Panc1 (cell line): ENCODE measurements at regions not wholly inside any gene's neighbourhood (a gene's known extent, or its start where the extent isn't known, plus 50 kb on each side); places are given as distances from the start of the nearest gene placed in this dataset.

Source experiments
- ATAC-seq: fragments of 200-7000 bp; cut with Tn5 transposase; 2 replicates; pipeline ENCODE4 v1.9.1; 2020; ENCODE audit warnings: mild to moderate bottlenecking, moderate library complexity
- BruUV-seq: library from RNA; stranded (reverse); fragments of 400-500 nt; replicated peaks from 2 replicates; lab custom pipeline; 2021; lab: Mats Ljungman, UMichigan
- CTCF ChIA-PET: fragments of 300-600 bp; sonication (Branson Sonifier 250); formaldehyde crosslinking; loops from one replicate; lab custom pipeline; 2022; ENCODE audit warnings: antibody characterized with exemption; lab: Charles Lee
- POLR2A ChIA-PET: fragments of 300-600 bp; sonication (Branson Sonifier 250); formaldehyde crosslinking; loops from one replicate; lab custom pipeline; 2022; ENCODE audit warnings: antibody characterized with exemption; lab: Charles Lee
- DNase-seq: peaks from one replicate; pipeline ENCODE4 v3.0.0-alpha.2; 2010; ENCODE audit warnings: low read depth, low spot score
- H3K27ac ChIP-seq: 2 replicates; pipeline ENCODE4 v1.5.1; 2011; ENCODE audit warnings: mild to moderate bottlenecking, low read length, inconsistent platforms
- H3K27me3 ChIP-seq: fragments of 200-500 bp; sonication (Bioruptor generic); 2 replicates; pipeline ENCODE4 v1.6.0; 2014; ENCODE audit warnings: low read length, inconsistent platforms; ENCODE audit not compliant: control insufficient read depth, insufficient read depth
- H3K36me3 ChIP-seq: fragments of 200-500 bp; sonication (Bioruptor generic); 2 replicates; pipeline ENCODE4 v1.5.1; 2014; ENCODE audit warnings: inconsistent platforms, mild to moderate bottlenecking, low read length, moderate library complexity; ENCODE audit not compliant: control insufficient read depth, insufficient read depth
- H3K4me1 ChIP-seq: 2 replicates; pipeline ENCODE4 v1.5.1; 2011; ENCODE audit warnings: inconsistent platforms, mild to moderate bottlenecking, low read length, moderate library complexity; ENCODE audit not compliant: control insufficient read depth, insufficient read depth
- H3K4me3 ChIP-seq, 2 experiments: 2 replicates each; pipeline ENCODE4 v1.5.1; 2011 to 2012; ENCODE audit warnings: low read depth in 2 of 2, low read length in 2 of 2, mild to moderate bottlenecking in 2 of 2, inconsistent platforms in 1 of 2, moderate library complexity in 1 of 2
- H3K9me3 ChIP-seq: fragments of 200-500 bp; sonication (Bioruptor generic); 2 replicates; pipeline ENCODE4 v1.5.1; 2014; ENCODE audit warnings: low read depth, mild to moderate bottlenecking, inconsistent platforms, low read length, moderate library complexity; ENCODE audit not compliant: control insufficient read depth, insufficient read depth
- CTCF ChIP-seq: fragments of 450-650 bp; IDR thresholded peaks from 2 replicates; pipeline ENCODE4 v1.5.1; 2017; ENCODE audit warnings: mild to moderate bottlenecking
- POLR2AphosphoS5 ChIP-seq: IDR thresholded peaks from 2 replicates; pipeline ENCODE4 v1.6.1; 2012; ENCODE audit warnings: mild to moderate bottlenecking, low read depth, low read length, moderate library complexity
- REST ChIP-seq, 2 experiments: IDR thresholded peaks; 2 replicates each; pipeline ENCODE4 v1.6.1; 2011 to 2012; ENCODE audit warnings: low read depth in 2 of 2, control low read depth in 1 of 2, low read length in 1 of 2, mild to moderate bottlenecking in 1 of 2, moderate library complexity in 1 of 2; ENCODE audit not compliant: insufficient read depth in 1 of 2
- SIN3A ChIP-seq: IDR thresholded peaks from 2 replicates; pipeline ENCODE4 v1.6.1; 2012; ENCODE audit warnings: low read depth, mild to moderate bottlenecking, low read length, moderate library complexity, borderline replicate concordance; ENCODE audit not compliant: insufficient read depth
- TCF7L2 ChIP-seq: IDR thresholded peaks from 2 replicates; pipeline ENCODE4 v1.6.1; 2011; ENCODE audit warnings: mild to moderate bottlenecking, low read depth, low read length, inconsistent platforms
- in situ Hi-C: cut with HindIII; loops from 2 replicates; pipeline ENCODE4 v1.10.0; 2016; ENCODE audit warnings: low sequenced_read_pairs, low pct_unique_long_range_greater_than_20kb
- intact Hi-C: fragments of 100-400 bp; cut with micrococcal nuclease; formaldehyde crosslinking; loops from one replicate; pipeline ENCODE4 v1.10.0; 2022; ENCODE audit not compliant: unreplicated experiment

- Histone ChIP-seq H3K36me3 (no peaks in the 10 kb centered on the region; the same call in 1 of the 2 replicates), H3K27ac (no peak overlapping the region), H3K4me3 (no peak overlapping the region), H3K9me3 (no peaks in the 10 kb centered on the region), H3K4me1 (peaks cover 11% of the 10 kb centered on the region), H3K27me3 (no peaks in the 10 kb centered on the region)
- ATAC-seq: no peak
- CTCF ChIA-PET: no interaction called here
- POLR2A ChIA-PET: no interaction called here
- in situ Hi-C loops: no loop called here
- intact Hi-C loops: no loop called here
- DNase-seq: no peak
- BruUV-seq: no TSS peak
- no peak for TF ChIP-seq REST (IDR thresholded peaks at IDR 0.05; ENCODE audit: insufficient read depth in 1 of 2, low read depth in 2 of 2, low read length in 1 of 2)
- no peak for TF ChIP-seq SIN3A
- no peak for TF ChIP-seq TCF7L2
- TF ChIP-seq POLR2AphosphoS5: no peak
- no peak for TF ChIP-seq CTCF
Observed at GRCh38 chr15:96692826-96693225, 362.3 kb downstream of the NR2F2 start.

GRCh38 chr15:96693515-96693914, 363.0 kb downstream of the NR2F2 start:
- POLR2A ChIA-PET: no interaction called here
- intact Hi-C loops: no loop called here
- CTCF ChIA-PET: no interaction called here

More at GRCh38 chr15:96693515-96693914, 363.0 kb downstream of the NR2F2 start:
- ATAC-seq (peak; percentile 21; the same call in 1 of the 2 replicates), DNase-seq (no peak)
- TF ChIP-seq TCF7L2 (no peak), POLR2AphosphoS5 (no peak), CTCF (no peak), REST (IDR thresholded peaks at IDR 0.05; ENCODE audit: insufficient read depth in 1 of 2, low read depth in 2 of 2, low read length in 1 of 2) (no peak), SIN3A (no peak)
- H3K36me3 ChIP-seq: no peaks in the 10 kb centered on the region; the same call in 1 of the 2 replicates
- no peaks in the 10 kb centered on the region for H3K9me3 ChIP-seq
- no peak overlapping the region for H3K27ac ChIP-seq
- H3K4me1 ChIP-seq: peaks cover 11% of the 10 kb centered on the region
- in situ Hi-C loops: no loop called here
- no TSS peak for BruUV-seq
- no peaks in the 10 kb centered on the region for H3K27me3 ChIP-seq
- no peak overlapping the region for H3K4me3 ChIP-seq
